Thyroid gland (tissue), 4 donors: ENCODE measurements at regions not wholly inside any gene's neighbourhood (a gene's known extent, or its start where the extent isn't known, plus 50 kb on each side); places are given as distances from the start of the nearest gene placed in this dataset.
"Not testable (repeated sequence)": the region's sequence is repeated elsewhere in the genome, so short reads cannot be mapped to it uniquely, and the experiment has no call there.

Experiments used
- DNase-seq, 2 donors: peaks; one replicate each; pipeline ENCODE4 v3.0.0-alpha.2; 2019
- H3K27ac ChIP-seq, 3 donors: fragments of 200-600 bp; sonication (generic); 1 replicate in 2 of 3; 2 replicates in 1 of 3; pipeline ENCODE4 v1.5.1; 2016 to 2019; ENCODE audit warnings: mild to moderate bottlenecking in 1 of 3, moderate library complexity in 1 of 3
- H3K27me3 ChIP-seq: fragments of 200-600 bp; sonication (generic); one replicate; pipeline ENCODE4 v1.5.1; 2019
- H3K36me3 ChIP-seq, 2 donors: fragments of 200-600 bp; sonication (generic); one replicate each; pipeline ENCODE4 v1.5.1; 2016 to 2019
- H3K4me1 ChIP-seq, 2 donors: fragments of 200-600 bp; sonication (generic); one replicate each; pipeline ENCODE4 v1.5.1; 2017 to 2019
- H3K4me3 ChIP-seq, 3 donors: fragments of 200-600 bp; sonication (generic); replicated peaks in 1 of 3; 1 replicate in 2 of 3; 2 replicates in 1 of 3; pipeline ENCODE4 v1.5.1; 2016; ENCODE audit warnings: mild to moderate bottlenecking in 1 of 3
- H3K9me3 ChIP-seq: fragments of 200-600 bp; sonication (generic); one replicate; pipeline ENCODE4 v1.5.1; 2017
- POLR2A ChIP-seq, 2 donors: fragments of 450-650 bp; IDR thresholded peaks; one replicate each; pipeline ENCODE4 v1.6.1; 2017; ENCODE audit warnings: antibody characterized with exemption in 2 of 2, mild to moderate bottlenecking in 2 of 2, moderate library complexity in 1 of 2
- WGBS, 2 donors: methylation state at CpG; one replicate each; pipeline ENCODE4 v1.1.5; 2017; 5-methylcytosine and 5-hydroxymethylcytosine counted together
- intact Hi-C: fragments of 100-400 bp; cut with DNase I; formaldehyde crosslinking; loops from one replicate; pipeline ENCODE4 v1.15.1; 2023
- TF ChIP-seq, protein P1 (sequence below), 6 experiments: fragments of 200-600 bp in 3 of 6; fragments of 450-650 bp in 3 of 6; sonication (generic) in 3 of 6; IDR thresholded peaks; one replicate each; pipeline ENCODE4 v1.5.1; 2016 to 2019; ENCODE audit warnings: antibody characterized with exemption in 6 of 6, mild to moderate bottlenecking in 2 of 6, inconsistent platforms in 1 of 6, moderate library complexity in 1 of 6

DNA sequence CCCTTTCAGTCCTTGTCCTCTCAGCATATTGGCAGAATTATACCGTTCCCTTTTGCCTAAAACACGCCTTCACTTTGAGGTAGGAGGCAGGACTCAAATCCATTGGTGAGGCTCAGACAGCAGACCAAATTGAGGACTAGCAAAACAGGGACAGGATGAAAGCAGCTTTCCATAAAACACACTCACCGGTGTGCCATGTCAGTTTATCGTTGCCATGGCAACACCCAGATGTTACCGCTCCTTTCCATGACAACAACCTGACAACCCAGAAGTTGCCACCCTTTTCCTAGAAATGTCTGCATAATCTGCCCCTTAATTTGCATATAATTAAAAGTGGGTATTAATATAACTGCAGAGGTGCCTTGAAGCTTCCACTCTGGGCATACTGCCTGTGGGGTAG, 730.4 kb downstream of the METTL4 start:
- DNase-seq, result no peak
- WGBS, 2 donors, result 85 to 94% methylated on average over 5 of the region's 5 CpGs
- intact Hi-C loops, result no loop called here
- Histone ChIP-seq H3K4me1 (no peaks in the 10 kb centered on the region), H3K36me3 (no peaks in the 10 kb centered on the region), H3K27ac (no peak overlapping the region), H3K9me3 (no peaks in the 10 kb centered on the region), H3K27me3 (no peaks in the 10 kb centered on the region), H3K4me3 (no peak overlapping the region)
- TF ChIP-seq POLR2A (IDR thresholded peaks at IDR 0.05), result no peak
- TF ChIP-seq, protein P1, sequence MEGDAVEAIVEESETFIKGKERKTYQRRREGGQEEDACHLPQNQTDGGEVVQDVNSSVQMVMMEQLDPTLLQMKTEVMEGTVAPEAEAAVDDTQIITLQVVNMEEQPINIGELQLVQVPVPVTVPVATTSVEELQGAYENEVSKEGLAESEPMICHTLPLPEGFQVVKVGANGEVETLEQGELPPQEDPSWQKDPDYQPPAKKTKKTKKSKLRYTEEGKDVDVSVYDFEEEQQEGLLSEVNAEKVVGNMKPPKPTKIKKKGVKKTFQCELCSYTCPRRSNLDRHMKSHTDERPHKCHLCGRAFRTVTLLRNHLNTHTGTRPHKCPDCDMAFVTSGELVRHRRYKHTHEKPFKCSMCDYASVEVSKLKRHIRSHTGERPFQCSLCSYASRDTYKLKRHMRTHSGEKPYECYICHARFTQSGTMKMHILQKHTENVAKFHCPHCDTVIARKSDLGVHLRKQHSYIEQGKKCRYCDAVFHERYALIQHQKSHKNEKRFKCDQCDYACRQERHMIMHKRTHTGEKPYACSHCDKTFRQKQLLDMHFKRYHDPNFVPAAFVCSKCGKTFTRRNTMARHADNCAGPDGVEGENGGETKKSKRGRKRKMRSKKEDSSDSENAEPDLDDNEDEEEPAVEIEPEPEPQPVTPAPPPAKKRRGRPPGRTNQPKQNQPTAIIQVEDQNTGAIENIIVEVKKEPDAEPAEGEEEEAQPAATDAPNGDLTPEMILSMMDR (IDR thresholded peaks at IDR 0.05), result no peak

DNA sequence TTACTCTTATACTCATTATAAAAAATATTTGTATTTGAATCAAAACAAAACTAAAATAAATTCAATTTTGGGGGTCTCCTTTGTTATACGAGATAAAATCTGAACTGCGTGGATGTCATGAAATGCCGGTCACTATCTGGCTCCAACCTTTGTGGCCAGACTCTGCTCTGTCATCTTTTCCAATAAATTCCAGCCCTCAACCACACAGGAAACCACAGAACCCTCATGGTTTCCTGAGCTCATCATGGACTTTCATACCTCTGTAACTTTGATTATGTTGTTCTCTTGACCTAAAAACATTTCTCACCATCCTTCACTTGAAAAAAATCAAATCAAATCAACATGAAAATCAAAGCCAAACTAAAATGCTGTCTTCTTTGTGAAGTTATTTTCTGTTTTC, 724.7 kb downstream of the METTL4 start:
- intact Hi-C loops, result no loop called here
- H3K27ac ChIP-seq, result no peak overlapping the region
- TF ChIP-seq, protein P1 (IDR thresholded peaks at IDR 0.05), result no peak
- TF ChIP-seq POLR2A (IDR thresholded peaks at IDR 0.05), result no peak
- DNase-seq, result no peak
- H3K9me3 ChIP-seq, result no peaks in the 10 kb centered on the region
- H3K4me3 ChIP-seq, result no peak overlapping the region
- WGBS, 2 donors, result 80 to 89% methylated on average over 3 of the region's 3 CpGs
- H3K27me3 ChIP-seq, result no peaks in the 10 kb centered on the region
- no peaks in the 10 kb centered on the region for H3K4me1 ChIP-seq
- H3K36me3 ChIP-seq, result no peaks in the 10 kb centered on the region

DNA sequence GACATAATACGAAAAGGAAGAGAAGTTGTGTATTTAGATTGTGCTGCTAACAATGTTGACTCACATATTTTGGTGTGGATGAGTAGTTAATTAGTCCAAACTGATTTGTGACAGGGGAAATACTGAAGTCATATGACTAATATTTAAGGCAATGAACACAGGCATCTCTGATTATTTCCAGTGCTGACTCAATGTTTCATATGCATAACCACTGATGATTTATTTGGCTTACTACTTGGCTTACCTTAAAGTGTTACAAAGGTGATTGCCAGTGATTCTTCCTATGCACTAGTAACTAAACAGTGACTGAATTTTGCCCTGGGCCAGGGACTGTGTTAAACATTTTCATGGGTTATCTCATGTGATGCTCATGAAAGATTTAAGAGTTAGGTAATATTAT, 722.6 kb downstream of the METTL4 start:
- Histone ChIP-seq H3K36me3 (no peaks in the 10 kb centered on the region), H3K27ac (no peak overlapping the region), H3K4me3 (no peak overlapping the region), H3K9me3 (no peaks in the 10 kb centered on the region), H3K27me3 (no peaks in the 10 kb centered on the region), H3K4me1 (no peaks in the 10 kb centered on the region)
- intact Hi-C loops, result no loop called here
- WGBS, 2 donors, result 76 to 79% methylated on average over 1 of the region's 1 CpG
- no peak for TF ChIP-seq POLR2A (IDR thresholded peaks at IDR 0.05)
- TF ChIP-seq, protein P1 (IDR thresholded peaks at IDR 0.05), result no peak
- DNase-seq, result no peak

DNA sequence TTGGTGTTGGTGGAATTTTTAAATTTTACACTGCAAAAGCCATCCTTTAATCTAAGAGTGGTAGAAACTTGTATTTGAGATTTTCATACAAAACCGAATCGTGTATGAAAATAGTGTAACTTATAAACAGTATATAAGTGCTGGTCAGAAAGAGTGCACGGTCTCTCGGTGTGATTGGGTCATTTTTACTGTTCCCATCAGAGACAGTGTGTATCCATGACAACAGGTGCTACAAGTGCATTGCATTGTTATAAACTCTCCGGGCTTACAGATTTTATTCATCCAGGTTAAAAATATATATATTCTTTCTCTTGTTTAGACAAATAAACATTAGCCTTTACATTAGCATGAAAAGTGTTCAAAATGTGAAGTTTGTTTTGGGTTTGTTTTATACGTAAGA, 721.9 kb downstream of the METTL4 start:
- Histone ChIP-seq H3K4me3 (no peak overlapping the region), H3K9me3 (no peaks in the 10 kb centered on the region), H3K4me1 (no peaks in the 10 kb centered on the region), H3K27ac (no peak overlapping the region), H3K36me3 (no peaks in the 10 kb centered on the region), H3K27me3 (no peaks in the 10 kb centered on the region)
- intact Hi-C loops, result no loop called here
- DNase-seq, result no peak
- WGBS, 2 donors, result 83 to 88% methylated on average over 6 of the region's 6 CpGs
- no peak for TF ChIP-seq POLR2A (IDR thresholded peaks at IDR 0.05)
- TF ChIP-seq, protein P1 (IDR thresholded peaks at IDR 0.05), result no peak

DNA sequence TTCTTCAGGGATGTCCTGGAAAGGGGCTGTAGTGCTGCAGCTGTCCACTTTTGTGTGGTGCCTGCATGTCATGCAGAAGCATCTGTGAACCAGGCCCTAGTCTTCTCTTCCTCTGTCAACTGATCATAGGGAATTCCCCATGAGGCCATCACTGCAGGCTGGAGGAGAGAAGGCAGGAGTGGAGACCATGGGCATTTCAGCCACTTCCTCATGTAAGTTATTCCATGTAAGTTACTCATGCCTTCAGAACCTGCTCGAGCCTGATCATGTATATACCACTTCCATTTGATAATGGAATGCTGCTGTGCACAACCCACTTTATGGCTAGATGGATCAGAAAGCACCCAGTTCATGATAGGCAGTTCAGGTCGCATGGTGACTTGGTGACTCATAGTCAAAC, 714.0 kb downstream of the METTL4 start:
- WGBS, 2 donors, result 67 to 74% methylated on average over 2 of the region's 2 CpGs
- intact Hi-C loops, H3K4me3 ChIP-seq, DNase-seq, H3K9me3 ChIP-seq, H3K27ac ChIP-seq, H3K36me3 ChIP-seq, H3K4me1 ChIP-seq, H3K27me3 ChIP-seq: not testable (repeated sequence)

DNA sequence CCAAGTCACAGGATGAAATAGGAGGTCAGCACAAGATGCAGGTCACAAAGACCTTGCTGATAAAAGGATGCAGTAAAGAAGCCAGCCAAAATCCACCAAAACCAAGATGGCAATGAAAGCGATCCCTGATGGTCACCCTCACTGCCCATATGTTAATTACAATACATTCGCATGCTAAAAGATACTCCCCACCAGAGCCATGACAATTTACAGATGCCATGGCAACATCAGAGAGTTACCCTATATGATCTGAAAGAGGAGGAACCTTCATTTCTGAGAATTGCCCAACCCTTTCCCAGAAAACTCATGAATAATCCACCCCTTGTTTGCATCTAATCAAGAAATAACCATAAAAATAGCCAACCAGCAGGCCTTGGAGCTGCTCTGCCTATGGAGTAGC, 709.8 kb downstream of the METTL4 start:
- Histone ChIP-seq H3K4me3 (no peak overlapping the region), H3K9me3 (no peaks in the 10 kb centered on the region), H3K4me1 (no peaks in the 10 kb centered on the region), H3K27ac (no peak overlapping the region), H3K36me3 (no peaks in the 10 kb centered on the region), H3K27me3 (no peaks in the 10 kb centered on the region)
- TF ChIP-seq, protein P1 (IDR thresholded peaks at IDR 0.05), result no peak
- TF ChIP-seq POLR2A (IDR thresholded peaks at IDR 0.05), result no peak
- 90 to 92% methylated on average over 2 of the region's 2 CpGs for WGBS, 2 donors
- DNase-seq, result no peak
- intact Hi-C loops, result no loop called here
